ENCODE measurements at regions not wholly inside any gene's neighbourhood (a gene's known extent, or its start where the extent isn't known, plus 50 kb on each side); places are given as distances from the start of the nearest gene placed in this dataset.

GRCh38 chr21:16552880-16553279 lies 823.1 kb downstream of the USP25 start:
- TF ChIP-seq, protein P1, sequence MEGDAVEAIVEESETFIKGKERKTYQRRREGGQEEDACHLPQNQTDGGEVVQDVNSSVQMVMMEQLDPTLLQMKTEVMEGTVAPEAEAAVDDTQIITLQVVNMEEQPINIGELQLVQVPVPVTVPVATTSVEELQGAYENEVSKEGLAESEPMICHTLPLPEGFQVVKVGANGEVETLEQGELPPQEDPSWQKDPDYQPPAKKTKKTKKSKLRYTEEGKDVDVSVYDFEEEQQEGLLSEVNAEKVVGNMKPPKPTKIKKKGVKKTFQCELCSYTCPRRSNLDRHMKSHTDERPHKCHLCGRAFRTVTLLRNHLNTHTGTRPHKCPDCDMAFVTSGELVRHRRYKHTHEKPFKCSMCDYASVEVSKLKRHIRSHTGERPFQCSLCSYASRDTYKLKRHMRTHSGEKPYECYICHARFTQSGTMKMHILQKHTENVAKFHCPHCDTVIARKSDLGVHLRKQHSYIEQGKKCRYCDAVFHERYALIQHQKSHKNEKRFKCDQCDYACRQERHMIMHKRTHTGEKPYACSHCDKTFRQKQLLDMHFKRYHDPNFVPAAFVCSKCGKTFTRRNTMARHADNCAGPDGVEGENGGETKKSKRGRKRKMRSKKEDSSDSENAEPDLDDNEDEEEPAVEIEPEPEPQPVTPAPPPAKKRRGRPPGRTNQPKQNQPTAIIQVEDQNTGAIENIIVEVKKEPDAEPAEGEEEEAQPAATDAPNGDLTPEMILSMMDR (IDR thresholded peaks at IDR 0.05 in 8 of 11, conservative IDR thresholded peaks at IDR 0.05 in 3 of 11) = no peak
- TF ChIP-seq POLR2A (IDR thresholded peaks at IDR 0.05) (no peak), POLR2AphosphoS5 (IDR thresholded peaks at IDR 0.05) (no peak)
- Histone ChIP-seq H3K9me3 (no peaks in the 10 kb centered on the region), H3K4me1 (no peaks in the 10 kb centered on the region), H3K36me3 (no peaks in the 10 kb centered on the region), H3K27me3 (replicated peaks in 1 of 7) (no peaks in the 10 kb centered on the region), H3K27ac (no peak overlapping the region), H3K4me3 (no peak overlapping the region)
- DNase-seq = no peak
- 87 to 93% (median 88%) methylated on average over 2 of the region's 2 CpGs for WGBS, 5 donors
- intact Hi-C loops (cut with DNase I; ENCODE audit: low total_unique reads) = no loop called here

- no peaks in the 10 kb centered on the region for H3K36me3 ChIP-seq
- H3K4me1 ChIP-seq = no peaks in the 10 kb centered on the region
- no peak overlapping the region for H3K27ac ChIP-seq
- 81 to 91% (median 87%) methylated on average over 9 of the region's 9 CpGs for WGBS, 5 donors
- intact Hi-C loops (cut with DNase I; ENCODE audit: low total_unique reads) = no loop called here
- no peak for DNase-seq
- H3K9me3 ChIP-seq = no peaks in the 10 kb centered on the region
- no peak overlapping the region for H3K4me3 ChIP-seq
- no peaks in the 10 kb centered on the region for H3K27me3 ChIP-seq (replicated peaks in 1 of 7)
- TF ChIP-seq POLR2AphosphoS5 (IDR thresholded peaks at IDR 0.05) = no peak
- TF ChIP-seq, protein P1 (IDR thresholded peaks at IDR 0.05 in 8 of 11, conservative IDR thresholded peaks at IDR 0.05 in 3 of 11) = no peak
- no peak for TF ChIP-seq POLR2A (IDR thresholded peaks at IDR 0.05)
Measured at GRCh38 chr21:16554503-16554902, 824.7 kb downstream of the USP25 start.

GRCh38 chr21:16563116-16563515 lies 833.3 kb downstream of the USP25 start:
- no peaks in the 10 kb centered on the region for H3K27me3 ChIP-seq (replicated peaks in 1 of 7)
- TF ChIP-seq, protein P1 (IDR thresholded peaks at IDR 0.05 in 8 of 11, conservative IDR thresholded peaks at IDR 0.05 in 3 of 11) = no peak
- TF ChIP-seq POLR2A (IDR thresholded peaks at IDR 0.05) = no peak
- no peak for TF ChIP-seq POLR2AphosphoS5 (IDR thresholded peaks at IDR 0.05)

GRCh38 chr21:16563795-16564194 lies 834.0 kb downstream of the USP25 start:
- no peak for TF ChIP-seq POLR2A (IDR thresholded peaks at IDR 0.05)
- TF ChIP-seq POLR2AphosphoS5 (IDR thresholded peaks at IDR 0.05) = no peak
- TF ChIP-seq, protein P1 (IDR thresholded peaks at IDR 0.05 in 8 of 11, conservative IDR thresholded peaks at IDR 0.05 in 3 of 11) = no peak
- Histone ChIP-seq H3K36me3 (no peaks in the 10 kb centered on the region), H3K9me3 (no peaks in the 10 kb centered on the region), H3K27ac (no peak overlapping the region), H3K4me3 (no peak overlapping the region), H3K4me1 (no peaks in the 10 kb centered on the region), H3K27me3 (replicated peaks in 1 of 7) (no peaks in the 10 kb centered on the region)
- no peak for DNase-seq
- intact Hi-C loops (cut with DNase I; ENCODE audit: low total_unique reads) = no loop called here
- WGBS, 5 donors = 89 to 95% (median 92%) methylated on average over 7 of the region's 7 CpGs

More at GRCh38 chr21:16563116-16563515, 833.3 kb downstream of the USP25 start:
- DNase-seq = no peak
- Histone ChIP-seq H3K9me3 (no peaks in the 10 kb centered on the region), H3K4me1 (no peaks in the 10 kb centered on the region), H3K4me3 (no peak overlapping the region), H3K27ac (no peak overlapping the region), H3K36me3 (no peaks in the 10 kb centered on the region)
- intact Hi-C loops (cut with DNase I; ENCODE audit: low total_unique reads) = no loop called here
- 68 to 78% (median 76%) methylated on average over 7 of the region's 7 CpGs for WGBS, 5 donors

Measured in spleen (tissue), 11 donors.